ENCODE measurements at regions not wholly inside any gene's neighbourhood (a gene's known extent, or its start where the extent isn't known, plus 50 kb on each side); places are given as distances from the start of the nearest gene placed in this dataset.
"Not testable (repeated sequence)": the region's sequence is repeated elsewhere in the genome, so short reads cannot be mapped to it uniquely, and the experiment has no call there.

DNA sequence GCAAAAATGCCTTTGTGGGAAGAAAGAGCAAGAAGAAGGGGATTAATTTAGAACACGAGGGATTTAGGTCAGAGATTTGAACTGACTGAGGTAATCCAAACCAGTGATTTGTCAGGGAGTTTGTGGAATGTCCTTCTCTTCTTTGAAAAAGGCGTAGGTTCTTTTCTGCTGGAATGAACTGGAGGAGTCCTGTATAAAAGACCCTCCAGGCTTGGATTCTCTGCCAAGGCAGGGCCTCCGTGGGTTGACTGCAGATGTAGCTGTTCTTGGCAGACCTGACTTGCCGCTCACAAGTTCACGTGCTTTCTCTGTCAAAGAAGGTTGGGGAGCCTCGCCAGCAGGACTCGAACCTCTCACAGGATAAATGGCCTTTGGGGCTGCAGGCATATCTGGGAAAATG is 62.8 kb upstream of the STC2 start:
- H3K4me1 ChIP-seq (ENCODE audit: control insufficient read depth, insufficient read depth, low read length) = peaks cover 15% of the 10 kb centered on the region
- no peaks in the 10 kb centered on the region for H3K36me3 ChIP-seq (ENCODE audit: insufficient read depth, low read length)
- no peaks in the 10 kb centered on the region for H3K27me3 ChIP-seq (ENCODE audit: control insufficient read depth, insufficient read depth, low read length)
- no peak overlapping the region for H3K4me2 ChIP-seq (ENCODE audit: low read length)
- H3K4me3 ChIP-seq (ENCODE audit: low read length) = no peak overlapping the region
- no peak overlapping the region for H3K9ac ChIP-seq (ENCODE audit: low read depth, low read length)
- peaks cover 4% of the 10 kb centered on the region for H3K9me3 ChIP-seq (replicated peaks; ENCODE audit: low read length)

DNA sequence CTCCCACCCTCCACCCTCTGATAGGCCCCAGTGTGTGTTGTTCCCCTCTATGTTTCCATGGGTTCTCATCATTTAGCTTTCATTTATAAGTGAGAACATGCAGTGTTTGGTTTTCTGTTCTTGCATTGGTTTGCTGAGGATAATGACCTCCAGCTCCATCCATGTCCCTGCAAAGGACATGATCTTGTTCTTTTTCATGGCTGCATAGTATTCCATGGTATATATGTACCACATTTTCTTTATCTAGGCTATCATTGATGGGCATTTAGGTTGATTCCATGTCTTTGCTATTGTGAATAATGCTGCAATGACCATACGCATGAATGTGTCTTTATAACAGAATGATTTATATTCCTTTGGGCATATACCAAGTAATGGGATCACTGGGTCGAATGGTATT is 59.1 kb upstream of the STC2 start:
- H3K9ac ChIP-seq (ENCODE audit: low read depth, low read length); H3K27me3 ChIP-seq (ENCODE audit: control insufficient read depth, insufficient read depth, low read length); H3K4me3 ChIP-seq (ENCODE audit: low read length); H3K4me1 ChIP-seq (ENCODE audit: control insufficient read depth, insufficient read depth, low read length); H3K4me2 ChIP-seq (ENCODE audit: low read length); H3K9me3 ChIP-seq (replicated peaks; ENCODE audit: low read length); H3K36me3 ChIP-seq (ENCODE audit: insufficient read depth, low read length): not testable (repeated sequence)

DNA sequence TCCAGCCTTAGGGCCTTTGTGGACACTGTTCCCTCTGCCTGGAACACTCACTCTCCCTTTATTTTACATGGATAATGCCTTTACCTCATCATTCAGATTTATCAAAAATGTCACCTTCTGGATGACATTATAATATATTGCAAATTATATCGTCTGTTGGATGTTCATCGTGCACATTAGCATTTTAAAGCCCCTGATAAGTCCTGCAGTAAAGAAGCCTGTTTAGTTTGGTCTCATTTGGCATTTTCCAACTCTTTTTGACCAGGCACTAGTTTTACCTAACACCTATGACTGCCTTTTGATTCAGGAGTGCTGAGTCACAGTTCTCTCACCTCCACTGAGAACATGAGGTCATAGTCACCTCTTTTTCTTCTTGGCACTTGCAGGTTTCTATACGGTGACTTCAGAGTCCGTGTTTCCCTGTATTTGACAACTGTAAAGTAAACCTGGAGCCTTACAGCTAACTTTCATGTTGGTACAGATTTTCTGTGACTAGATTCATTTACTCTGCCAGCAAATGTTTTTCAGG is 57.7 kb upstream of the STC2 start:
- Histone ChIP-seq H3K4me3 (ENCODE audit: low read length) (no peak overlapping the region), H3K36me3 (ENCODE audit: insufficient read depth, low read length) (no peaks in the 10 kb centered on the region), H3K9me3 (replicated peaks; ENCODE audit: low read length) (no peaks in the 10 kb centered on the region), H3K9ac (ENCODE audit: low read depth, low read length) (no peak overlapping the region), H3K27me3 (ENCODE audit: control insufficient read depth, insufficient read depth, low read length) (no peaks in the 10 kb centered on the region), H3K4me2 (ENCODE audit: low read length) (no peak overlapping the region), H3K4me1 (ENCODE audit: control insufficient read depth, insufficient read depth, low read length) (no peaks in the 10 kb centered on the region)

DNA sequence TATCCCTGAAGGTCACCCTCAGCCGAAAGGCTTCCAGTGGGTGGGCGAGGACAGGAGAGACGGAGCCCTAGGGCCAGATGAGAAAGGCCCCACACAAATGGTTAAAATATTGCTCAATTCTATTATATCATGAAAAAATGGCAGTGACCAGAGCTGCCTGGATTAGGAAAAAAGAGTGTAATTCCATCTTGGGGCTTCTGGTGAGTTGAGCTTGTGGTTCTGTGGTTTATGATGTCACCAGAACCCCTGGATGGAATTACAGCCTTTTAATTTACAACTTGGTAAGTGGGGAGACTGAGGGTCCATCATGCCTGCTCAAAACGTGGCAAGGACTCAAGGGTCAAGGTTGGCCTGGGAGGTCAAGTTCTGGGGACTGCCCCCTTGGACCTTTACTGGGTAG is 55.5 kb upstream of the STC2 start:
- no peak overlapping the region for H3K4me2 ChIP-seq (ENCODE audit: low read length)

DNA sequence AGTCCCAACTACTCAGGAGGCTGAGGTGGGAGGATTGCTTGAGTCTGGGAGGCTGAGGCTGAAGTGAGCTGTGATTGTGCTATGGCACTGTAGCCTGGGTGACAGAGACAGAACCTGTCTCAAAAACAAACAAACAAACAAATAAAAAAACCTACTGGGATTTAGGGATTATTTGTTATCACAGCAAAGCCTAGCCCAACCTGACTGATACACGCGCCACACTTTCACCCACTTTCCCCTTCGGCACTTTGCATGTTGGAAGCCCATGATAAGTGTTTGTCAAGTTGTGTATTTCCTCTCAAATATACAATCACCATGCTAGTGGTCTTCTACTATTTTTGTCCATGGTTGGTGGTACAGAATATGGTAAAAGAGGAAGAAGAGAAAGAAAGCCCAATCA is 50.5 kb upstream of the STC2 start:
- H3K4me2 ChIP-seq (ENCODE audit: low read length) = no peak overlapping the region

More for the DNA sequence above, 55.5 kb upstream of the STC2 start:
- H3K27me3 ChIP-seq (ENCODE audit: control insufficient read depth, insufficient read depth, low read length) = no peaks in the 10 kb centered on the region
- H3K36me3 ChIP-seq (ENCODE audit: insufficient read depth, low read length) = no peaks in the 10 kb centered on the region
- no peak overlapping the region for H3K9ac ChIP-seq (ENCODE audit: low read depth, low read length)
- H3K4me1 ChIP-seq (ENCODE audit: control insufficient read depth, insufficient read depth, low read length) = no peaks in the 10 kb centered on the region
- H3K9me3 ChIP-seq (replicated peaks; ENCODE audit: low read length) = no peaks in the 10 kb centered on the region
- no peak overlapping the region for H3K4me3 ChIP-seq (ENCODE audit: low read length)

More for the DNA sequence above, 50.5 kb upstream of the STC2 start:
- H3K36me3 ChIP-seq (ENCODE audit: insufficient read depth, low read length) = no peaks in the 10 kb centered on the region
- H3K9me3 ChIP-seq (replicated peaks; ENCODE audit: low read length) = no peaks in the 10 kb centered on the region
- H3K4me1 ChIP-seq (ENCODE audit: control insufficient read depth, insufficient read depth, low read length) = no peaks in the 10 kb centered on the region
- no peak overlapping the region for H3K9ac ChIP-seq (ENCODE audit: low read depth, low read length)
- H3K4me3 ChIP-seq (ENCODE audit: low read length) = no peak overlapping the region
- no peaks in the 10 kb centered on the region for H3K27me3 ChIP-seq (ENCODE audit: control insufficient read depth, insufficient read depth, low read length)

All from skeletal muscle satellite cell (primary cell).